GM21447 (cell line): ENCODE measurements at regions not wholly inside any gene's neighbourhood (a gene's known extent, or its start where the extent isn't known, plus 50 kb on each side); places are given as distances from the start of the nearest gene placed in this dataset.
"Not testable (repeated sequence)": the region's sequence is repeated elsewhere in the genome, so short reads cannot be mapped to it uniquely, and the experiment has no call there.

Source experiments
- ATAC-seq: cut with Tn5 transposase; IDR thresholded peaks from one replicate; pipeline ENCODE4 v1.9.1; 2021; ENCODE audit not compliant: unreplicated experiment

GRCh38 chr7:68562323-68562899 lies 1035.9 kb upstream of the AUTS2 start:
- no peak for ATAC-seq

- no peak for ATAC-seq
These were observed 1033.8 kb upstream of the AUTS2 start for GRCh38 chr7:68564306-68565135.

GRCh38 chr7:68571286-68571685 lies 1027.0 kb upstream of the AUTS2 start:
- no peak for ATAC-seq

- ATAC-seq, result no peak
These were observed 1024.8 kb upstream of the AUTS2 start for GRCh38 chr7:68573271-68574005.

GRCh38 chr7:68576366-68576765 lies 1021.9 kb upstream of the AUTS2 start:
- no peak for ATAC-seq

- ATAC-seq, result no peak
These were observed 1016.9 kb upstream of the AUTS2 start for GRCh38 chr7:68581417-68581816.

GRCh38 chr7:68587599-68587998 lies 1010.7 kb upstream of the AUTS2 start:
- ATAC-seq, result no peak

- no peak for ATAC-seq
These were observed 996.4 kb upstream of the AUTS2 start for GRCh38 chr7:68601826-68602225.

GRCh38 chr7:68604541-68604940 lies 993.7 kb upstream of the AUTS2 start:
- no peak for ATAC-seq

- ATAC-seq, result no peak
These were observed 987.6 kb upstream of the AUTS2 start for GRCh38 chr7:68610701-68611100.

GRCh38 chr7:68613405-68613804 lies 984.9 kb upstream of the AUTS2 start:
- ATAC-seq, result no peak

- no peak for ATAC-seq
These were observed 984.4 kb upstream of the AUTS2 start for GRCh38 chr7:68613897-68614296.

GRCh38 chr7:68619526-68619925 lies 978.7 kb upstream of the AUTS2 start:
- ATAC-seq, result no peak

GRCh38 chr7:68622500-68622899 lies 975.8 kb upstream of the AUTS2 start:
- no peak for ATAC-seq

GRCh38 chr7:68623030-68623429 lies 975.2 kb upstream of the AUTS2 start:
- no peak for ATAC-seq

- ATAC-seq, result no peak
These were observed 970.9 kb upstream of the AUTS2 start for GRCh38 chr7:68627247-68627864.

- ATAC-seq, result not testable (repeated sequence)
These were observed 967.4 kb upstream of the AUTS2 start for GRCh38 chr7:68630914-68631313.

- ATAC-seq, result no peak
These were observed 958.2 kb upstream of the AUTS2 start for GRCh38 chr7:68640103-68640502.

- no peak for ATAC-seq
These were observed 955.5 kb upstream of the AUTS2 start for GRCh38 chr7:68642727-68643126.

GRCh38 chr7:68663392-68663791 lies 934.9 kb upstream of the AUTS2 start:
- ATAC-seq, result no peak

- ATAC-seq, result no peak
These were observed 927.2 kb upstream of the AUTS2 start for GRCh38 chr7:68671046-68671445.

GRCh38 chr7:68671671-68672070 lies 926.6 kb upstream of the AUTS2 start:
- ATAC-seq, result no peak
